MM.1S (cell line): ENCODE measurements at regions not wholly inside any gene's neighbourhood (a gene's known extent, or its start where the extent isn't known, plus 50 kb on each side); places are given as distances from the start of the nearest gene placed in this dataset.

Experiments
- DNase-seq: peaks from one replicate; pipeline ENCODE4 v3.0.0-alpha.2; 2015
- H2AFZ ChIP-seq: fragments of 300-600 bp; sonication (generic); 2 replicates; pipeline ENCODE4 v1.6.0; 2016; ENCODE audit warnings: antibody characterized with exemption, low read length
- H3F3A ChIP-seq: fragments of 300-600 bp; sonication (generic); 2 replicates; pipeline ENCODE4 v1.6.1; 2016; ENCODE audit warnings: mild to moderate bottlenecking, antibody characterized with exemption, low read length, moderate library complexity, mixed read lengths; ENCODE audit not compliant: insufficient read depth
- H3K27ac ChIP-seq: fragments of 300-600 bp; sonication (generic); 2 replicates; pipeline ENCODE4 v1.5.1; 2016; ENCODE audit warnings: mild to moderate bottlenecking, low read length
- H3K27me3 ChIP-seq: fragments of 300-600 bp; sonication (generic); replicated peaks from 2 replicates; pipeline ENCODE4 v1.6.0; 2016; ENCODE audit warnings: low read length; ENCODE audit not compliant: insufficient read depth
- H3K36me3 ChIP-seq: fragments of 300-600 bp; sonication (generic); replicated peaks from 2 replicates; pipeline ENCODE4 v1.6.1; 2016; ENCODE audit warnings: mild to moderate bottlenecking, low read length, mixed read lengths; ENCODE audit not compliant: insufficient read depth
- H3K4me1 ChIP-seq: fragments of 300-600 bp; sonication (generic); 2 replicates; pipeline ENCODE4 v1.6.1; 2016; ENCODE audit warnings: low read length, mixed read lengths
- H3K4me2 ChIP-seq: fragments of 300-600 bp; sonication (generic); 2 replicates; pipeline ENCODE4 v1.6.0; 2016; ENCODE audit warnings: low read depth, low read length
- H3K4me3 ChIP-seq: fragments of 300-600 bp; sonication (generic); 2 replicates; pipeline ENCODE4 v1.5.1; 2016; ENCODE audit warnings: low read length, mixed read lengths
- H3K79me2 ChIP-seq: fragments of 300-600 bp; sonication (generic); 2 replicates; pipeline ENCODE4 v1.6.1; 2016; ENCODE audit warnings: mixed run types, low read length, mixed read lengths
- H3K9ac ChIP-seq: fragments of 300-600 bp; sonication (generic); 2 replicates; pipeline ENCODE4 v1.6.1; 2016; ENCODE audit warnings: low read length, mixed read lengths
- H3K9me2 ChIP-seq: fragments of 300-600 bp; sonication (generic); replicated peaks from 2 replicates; pipeline ENCODE4 v1.6.1; 2016; ENCODE audit warnings: mild to moderate bottlenecking, low read length, mixed read lengths; ENCODE audit not compliant: insufficient read depth
- H3K9me3 ChIP-seq: fragments of 300-600 bp; sonication (generic); replicated peaks from 2 replicates; pipeline ENCODE4 v1.6.1; 2016; ENCODE audit warnings: mild to moderate bottlenecking, low read length, mixed read lengths; ENCODE audit not compliant: insufficient read depth
- H4K20me1 ChIP-seq: fragments of 300-600 bp; sonication (generic); 2 replicates; pipeline ENCODE4 v1.6.1; 2016; ENCODE audit warnings: mild to moderate bottlenecking, low read length, moderate library complexity, mixed read lengths; ENCODE audit not compliant: insufficient read depth
- CTCF ChIP-seq: fragments of 300-600 bp; sonication (generic); IDR thresholded peaks from 2 replicates; pipeline ENCODE4 v1.5.1; 2016; ENCODE audit warnings: antibody characterized with exemption, low read length, mixed read lengths
- EZH2 ChIP-seq: fragments of 300-600 bp; sonication (generic); optimal IDR thresholded peaks from 2 replicates; pipeline ENCODE3; 2017; ENCODE audit warnings: low read depth, mild to moderate bottlenecking, antibody characterized with exemption, low read length, mixed read lengths
- EZH2phosphoT487 ChIP-seq: fragments of 300-600 bp; sonication (generic); IDR thresholded peaks from 2 replicates; pipeline ENCODE4 v1.6.1; 2018; ENCODE audit warnings: antibody characterized with exemption, low read length

- no peaks in the 10 kb centered on the region for H4K20me1 ChIP-seq
- DNase-seq, result no peak
Measured at GRCh38 chrX:35351795-35352483, 409.3 kb downstream of the FAM47B start.

DNA sequence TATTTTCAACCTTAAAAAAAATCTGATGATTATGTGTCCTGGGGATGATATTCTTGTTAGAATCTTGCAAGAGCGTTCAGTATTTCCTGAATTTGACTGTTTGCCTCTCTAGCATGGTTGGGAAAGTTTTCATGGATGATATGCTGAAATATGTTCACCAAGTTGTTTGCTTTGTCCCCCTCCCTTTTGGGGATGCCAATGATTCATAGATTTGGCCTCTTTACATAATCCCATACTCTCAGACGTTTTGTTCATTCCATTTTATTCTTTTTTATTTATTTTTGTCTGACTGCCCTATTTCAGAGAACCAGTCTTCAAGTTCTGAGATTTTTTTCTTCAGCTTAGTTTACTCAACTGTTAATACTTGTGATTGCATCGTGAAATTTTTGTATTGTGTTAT lies 415.1 kb downstream of the FAM47B start:
- H2AFZ ChIP-seq, result no peak overlapping the region
- H3K27ac ChIP-seq, result no peak overlapping the region
- no peaks in the 10 kb centered on the region for H3K27me3 ChIP-seq

More at GRCh38 chrX:35351795-35352483, 409.3 kb downstream of the FAM47B start:
- H3F3A ChIP-seq, result no peaks in the 10 kb centered on the region
- H3K27me3 ChIP-seq, result no peaks in the 10 kb centered on the region
- no peak for TF ChIP-seq EZH2phosphoT487
- TF ChIP-seq CTCF, result no peak
- no peak for TF ChIP-seq EZH2
- no peak overlapping the region for H3K4me2 ChIP-seq
- no peak overlapping the region for H3K9ac ChIP-seq
- H3K79me2 ChIP-seq, result no peaks in the 10 kb centered on the region
- no peak overlapping the region for H3K4me3 ChIP-seq
- H3K4me1 ChIP-seq, result no peaks in the 10 kb centered on the region
- no peaks in the 10 kb centered on the region for H3K9me3 ChIP-seq
- no peaks in the 10 kb centered on the region for H3K9me2 ChIP-seq
- H2AFZ ChIP-seq, result no peak overlapping the region
- H3K27ac ChIP-seq, result no peak overlapping the region
- no peaks in the 10 kb centered on the region for H3K36me3 ChIP-seq

DNA sequence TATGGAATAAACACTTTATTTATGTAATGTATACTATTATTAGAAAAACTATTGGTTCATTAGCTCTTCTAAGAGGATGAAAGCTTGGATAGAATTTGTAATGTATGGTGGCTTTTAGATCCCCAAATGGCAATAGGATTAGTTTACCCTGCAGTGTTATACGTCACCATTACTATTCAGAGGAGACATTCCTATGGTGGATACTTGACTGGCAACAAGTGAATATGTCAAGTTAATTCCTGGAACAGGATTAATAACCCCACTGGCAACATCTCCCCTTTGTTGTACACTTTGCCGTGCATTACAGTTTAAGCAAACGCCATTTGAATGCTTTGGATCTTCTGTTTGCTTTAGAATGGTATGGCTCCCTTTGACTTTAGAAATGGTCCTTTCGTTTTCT lies 420.3 kb downstream of the FAM47B start:
- no peak overlapping the region for H3K4me3 ChIP-seq
- no peaks in the 10 kb centered on the region for H3K36me3 ChIP-seq
- H2AFZ ChIP-seq, result no peak overlapping the region
- H3K79me2 ChIP-seq, result no peaks in the 10 kb centered on the region
- no peaks in the 10 kb centered on the region for H3K9me3 ChIP-seq
- no peak for TF ChIP-seq CTCF
- TF ChIP-seq EZH2phosphoT487, result no peak
- TF ChIP-seq EZH2, result no peak
- no peak overlapping the region for H3K4me2 ChIP-seq
- H3K9me2 ChIP-seq, result no peaks in the 10 kb centered on the region
- no peak overlapping the region for H3K27ac ChIP-seq
- H3K27me3 ChIP-seq, result no peaks in the 10 kb centered on the region
- H3K4me1 ChIP-seq, result no peaks in the 10 kb centered on the region
- H3F3A ChIP-seq, result no peaks in the 10 kb centered on the region
- H4K20me1 ChIP-seq, result no peaks in the 10 kb centered on the region
- DNase-seq, result no peak
- H3K9ac ChIP-seq, result no peak overlapping the region

More for the DNA sequence above, 415.1 kb downstream of the FAM47B start:
- Histone ChIP-seq H3K4me1 (no peaks in the 10 kb centered on the region), H3K36me3 (no peaks in the 10 kb centered on the region), H3K4me3 (no peak overlapping the region), H3K4me2 (no peak overlapping the region), H4K20me1 (no peaks in the 10 kb centered on the region), H3K79me2 (no peaks in the 10 kb centered on the region), H3F3A (no peaks in the 10 kb centered on the region), H3K9me2 (no peaks in the 10 kb centered on the region), H3K9ac (no peak overlapping the region), H3K9me3 (no peaks in the 10 kb centered on the region)
- no peak for TF ChIP-seq CTCF
- no peak for TF ChIP-seq EZH2
- no peak for TF ChIP-seq EZH2phosphoT487
- DNase-seq, result no peak
